Brain pericyte (primary cell): ENCODE measurements at regions not wholly inside any gene's neighbourhood (a gene's known extent, or its start where the extent isn't known, plus 50 kb on each side); places are given as distances from the start of the nearest gene placed in this dataset.
"Not testable (repeated sequence)": the region's sequence is repeated elsewhere in the genome, so short reads cannot be mapped to it uniquely, and the experiment has no call there.

Experiments used
- DNase-seq: peaks from one replicate; pipeline ENCODE4 v3.0.0-alpha.2; 2012; ENCODE audit warnings: low read depth, low spot score

DNA sequence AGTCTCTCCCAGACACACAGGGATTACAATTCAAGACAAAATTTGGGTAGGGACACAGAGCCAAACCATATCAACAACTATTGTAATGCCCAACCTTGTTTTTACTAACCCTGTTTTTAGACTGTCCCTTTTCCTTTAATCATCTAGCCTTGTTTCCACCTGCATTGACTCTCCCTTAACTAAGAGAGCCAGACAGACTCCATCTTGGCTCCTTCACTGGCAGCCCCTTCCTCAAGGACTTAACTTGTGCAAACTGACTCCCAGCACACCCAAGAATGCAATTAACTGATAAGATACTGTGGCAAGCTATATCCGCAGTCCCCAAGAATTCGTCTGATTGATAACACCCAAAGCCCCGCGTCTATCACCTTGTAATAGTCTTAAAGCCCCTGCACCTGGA, 151.8 kb upstream of the DGKB start:
- DNase-seq, result not testable (repeated sequence)

DNA sequence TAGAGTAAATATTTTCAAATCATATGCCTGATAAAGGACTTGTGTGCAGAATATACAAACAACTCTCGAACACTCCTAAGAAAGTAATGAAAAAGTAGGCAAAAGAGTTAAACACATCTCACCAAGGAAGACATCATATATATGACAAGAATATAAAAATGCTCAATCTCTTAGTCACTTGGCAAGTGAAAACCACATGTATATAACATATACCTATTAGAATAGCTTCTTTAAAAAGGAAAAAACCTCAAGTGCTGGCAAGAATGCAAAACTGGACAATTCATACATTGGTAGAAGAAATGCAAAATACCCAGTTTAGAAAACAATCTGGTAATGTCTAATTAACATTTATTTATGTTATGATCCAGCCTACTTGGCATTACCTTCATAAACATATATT, 146.6 kb upstream of the DGKB start:
- DNase-seq, result no peak

DNA sequence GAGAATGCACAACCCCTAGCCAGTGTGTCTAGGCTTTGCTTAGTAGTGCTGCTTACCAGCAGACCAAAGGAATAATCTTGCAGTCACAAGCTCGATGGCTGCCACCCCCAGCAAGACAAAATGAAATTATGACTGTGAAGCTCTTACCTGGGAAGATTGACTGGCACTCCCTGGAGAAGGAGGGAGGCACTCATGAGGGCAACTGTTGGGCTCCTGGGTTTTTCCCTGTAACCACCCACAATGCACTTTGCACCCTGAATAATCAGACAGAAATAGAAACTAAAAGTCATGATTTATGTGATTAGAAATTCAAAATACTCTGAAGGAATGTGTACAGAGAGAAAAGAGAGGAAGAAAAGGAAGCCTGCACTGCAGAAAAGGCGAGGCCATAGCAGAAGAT, 144.3 kb upstream of the DGKB start:
- no peak for DNase-seq

DNA sequence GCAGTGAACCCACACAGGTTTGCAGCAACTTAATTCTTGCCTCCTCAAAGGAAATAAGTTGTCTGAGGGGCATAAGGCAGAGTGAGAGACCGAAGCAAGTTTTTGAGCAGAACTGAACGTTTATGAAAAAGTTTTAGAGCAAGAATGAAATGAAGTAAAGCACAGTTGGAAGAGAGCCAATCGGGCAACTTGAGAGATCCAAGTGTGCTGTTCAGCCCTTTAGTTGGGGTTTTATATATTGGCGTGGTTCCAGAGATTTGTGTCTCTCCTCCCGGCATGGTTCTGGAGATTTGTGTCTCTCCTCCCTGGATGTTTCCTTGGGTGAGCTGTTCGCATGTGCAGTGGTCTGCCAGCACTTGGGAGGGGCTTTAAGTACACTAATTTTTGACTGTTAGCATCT, 141.4 kb upstream of the DGKB start:
- DNase-seq, result no peak

DNA sequence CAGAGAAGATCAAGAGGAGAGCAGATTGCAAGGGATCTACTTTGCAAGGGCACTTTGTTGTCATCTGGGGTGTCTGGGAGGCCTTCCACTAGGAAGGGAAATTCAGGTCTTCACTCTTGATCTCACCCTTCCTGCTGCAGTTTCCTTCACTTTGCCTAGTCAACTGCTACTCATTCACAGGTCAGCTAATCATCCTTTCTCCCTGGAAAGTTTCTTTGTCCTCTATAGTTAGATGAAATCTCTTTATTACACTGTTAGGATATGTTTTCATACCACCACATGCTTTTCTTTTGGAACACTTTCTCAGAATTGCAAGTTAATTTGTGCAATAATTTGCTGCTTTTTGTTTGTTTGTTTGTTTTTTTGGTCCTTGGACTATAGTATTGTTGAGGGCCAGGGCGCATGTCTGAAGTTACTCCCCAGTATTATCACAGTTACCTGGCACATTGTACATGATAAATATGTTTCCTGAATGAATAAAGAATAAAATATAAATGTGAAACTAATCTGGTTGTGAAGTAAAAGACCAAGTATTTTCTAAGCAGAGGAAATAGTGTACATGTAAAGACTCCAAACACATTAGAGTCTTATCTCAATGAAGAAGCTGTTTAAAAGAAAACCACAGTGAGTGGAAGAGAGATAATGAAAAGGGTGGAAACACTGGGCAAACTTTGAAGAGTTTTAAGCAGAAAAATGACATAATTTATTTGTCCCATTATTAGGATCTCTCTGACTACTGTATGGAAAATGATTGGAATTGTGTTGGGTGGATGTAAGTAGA, 139.9 kb upstream of the DGKB start:
- DNase-seq, result no peak

DNA sequence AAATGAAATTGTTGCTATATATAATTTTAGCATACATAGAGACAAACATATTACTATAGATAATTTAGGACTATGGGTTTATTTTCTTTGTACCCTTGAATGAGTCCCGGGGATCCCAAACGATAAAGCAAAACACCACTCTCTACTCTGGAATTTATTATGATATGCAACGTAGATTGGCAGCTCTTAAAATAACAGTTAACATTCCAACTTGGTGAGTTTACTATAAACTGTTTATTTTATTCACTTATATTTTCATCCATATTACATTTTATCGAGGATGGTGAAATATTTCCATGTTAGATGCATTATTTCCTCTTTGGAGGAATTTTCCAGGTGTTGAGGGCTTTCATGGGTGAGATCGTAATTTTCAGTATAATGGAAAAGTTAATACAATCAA, 138.7 kb upstream of the DGKB start:
- no peak for DNase-seq

DNA sequence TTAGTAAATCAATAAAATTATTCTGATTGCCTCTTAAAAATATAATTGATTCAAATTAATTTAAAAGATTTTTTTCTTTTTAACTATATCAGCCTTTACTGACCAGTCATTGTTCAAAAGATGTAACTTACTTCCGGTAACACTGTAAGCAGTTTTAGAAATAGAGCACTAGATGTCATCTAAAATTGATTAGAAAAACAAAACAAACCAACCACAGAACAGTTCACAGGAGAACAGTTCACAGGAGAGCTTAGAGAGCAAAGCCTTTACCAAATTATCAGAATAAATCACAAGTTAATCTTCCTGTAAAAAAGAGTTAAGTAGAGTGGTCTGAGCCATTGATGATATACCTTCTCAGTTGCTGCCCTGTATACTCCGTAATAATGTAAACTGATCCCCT, 133.3 kb upstream of the DGKB start:
- no peak for DNase-seq

DNA sequence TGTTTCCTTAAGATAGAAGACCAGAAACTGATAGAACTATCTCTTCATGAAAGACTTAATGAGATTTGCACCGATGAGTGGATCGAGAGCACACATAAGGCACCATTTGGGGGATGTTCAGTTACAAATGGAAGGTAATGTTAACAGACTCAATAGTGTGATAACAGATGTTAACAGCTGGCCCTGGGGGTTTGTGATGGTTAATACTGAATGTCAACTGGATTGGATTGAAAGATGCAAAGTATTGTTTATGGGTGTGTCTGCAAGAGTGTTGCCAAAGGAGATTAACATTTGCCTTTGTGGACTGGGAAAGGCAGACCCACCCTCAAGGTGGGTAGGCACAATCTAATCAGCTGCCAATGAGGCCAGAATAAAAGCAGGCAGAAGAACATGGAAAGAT, 130.5 kb upstream of the DGKB start:
- DNase-seq, result no peak

DNA sequence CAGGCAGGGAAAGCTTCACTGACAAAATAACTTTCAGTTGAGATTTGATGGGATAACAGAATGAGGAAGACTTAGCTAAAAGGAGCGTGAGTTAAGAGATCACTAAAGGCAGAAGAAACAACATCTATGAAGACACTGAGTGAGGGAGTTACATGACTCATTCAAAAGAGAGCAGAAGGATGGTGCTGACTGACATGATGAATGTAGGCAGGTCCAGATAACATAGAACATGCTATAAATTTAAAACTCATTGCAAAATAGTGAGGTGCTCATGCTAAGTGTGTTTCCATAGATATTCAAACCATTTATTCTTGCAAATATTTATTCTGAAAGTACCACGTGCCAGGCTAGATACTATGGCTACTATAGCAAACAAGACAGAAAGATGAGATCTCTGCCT, 116.4 kb upstream of the DGKB start:
- no peak for DNase-seq

DNA sequence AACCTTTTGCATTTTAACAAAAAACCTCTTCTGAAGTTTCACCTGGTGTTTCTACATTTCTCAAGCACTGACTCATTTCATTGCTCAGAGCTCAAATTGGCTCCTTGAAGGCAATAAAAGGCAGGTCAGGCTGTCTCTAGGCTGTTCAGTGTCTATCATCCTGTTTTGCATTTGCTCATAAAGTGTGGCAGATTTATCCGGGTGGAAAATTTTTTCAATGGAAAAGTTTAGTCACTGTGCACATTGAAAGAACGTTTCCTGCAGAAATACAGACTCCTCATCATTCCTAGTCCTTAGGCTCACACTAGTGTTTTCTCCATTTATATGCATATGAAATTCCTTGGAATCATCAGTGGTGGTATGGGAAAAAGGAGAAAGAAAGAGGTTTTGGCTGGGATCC, 114.2 kb upstream of the DGKB start:
- DNase-seq, result no peak

DNA sequence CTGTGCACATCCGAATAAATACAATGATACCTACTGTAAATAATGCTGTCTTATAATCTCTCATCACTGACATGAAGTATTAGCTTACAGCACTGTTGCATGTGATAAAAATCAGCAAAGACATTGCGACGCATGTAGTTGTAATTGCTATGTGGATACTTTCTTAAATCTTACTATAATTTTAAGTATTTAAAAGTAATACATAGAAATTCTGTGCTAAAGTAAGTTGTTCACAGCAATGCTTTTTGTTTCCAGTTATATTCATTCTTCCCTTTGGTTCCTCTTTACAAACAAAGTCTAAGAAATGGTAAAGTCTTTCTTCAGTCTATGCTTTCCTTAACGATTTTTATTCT, 113.7 kb upstream of the DGKB start:
- no peak for DNase-seq

DNA sequence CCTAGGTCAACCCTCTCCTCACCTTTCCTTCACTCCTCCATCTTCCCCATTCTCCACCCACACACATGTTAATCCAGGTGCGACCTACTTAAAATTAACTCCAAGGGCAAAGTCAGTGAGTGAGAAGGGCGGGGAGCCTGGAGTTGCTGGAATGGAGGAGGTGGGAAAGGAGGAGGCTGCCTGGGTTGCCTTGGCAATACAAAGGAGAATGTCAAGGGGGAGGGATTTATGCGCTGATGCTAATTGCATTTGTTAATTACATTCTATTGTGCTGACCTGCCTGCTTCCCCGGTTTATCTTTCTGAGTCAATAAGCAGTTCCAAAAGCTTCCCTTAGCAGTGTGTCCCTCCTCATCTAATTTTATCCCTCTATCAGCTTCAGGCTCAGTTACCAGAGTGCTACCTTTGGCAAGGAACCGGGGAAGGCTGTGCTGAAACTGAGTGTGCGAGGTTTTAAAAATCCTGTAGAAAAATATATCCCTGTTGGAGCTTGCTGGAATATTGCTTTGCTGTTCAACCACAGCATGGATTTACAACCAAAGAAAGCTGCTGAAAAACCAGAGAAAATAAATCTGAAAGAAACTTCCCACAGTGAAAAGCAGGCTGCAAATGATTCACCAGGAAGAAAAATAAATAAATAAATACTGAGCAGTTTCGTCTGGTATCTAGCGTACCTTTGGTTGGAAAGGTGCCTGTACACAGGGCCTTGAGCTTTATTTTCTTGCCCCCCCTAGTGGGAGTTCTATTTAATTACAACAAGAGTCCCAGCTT, 113.2 kb upstream of the DGKB start:
- peak; percentile 17 for DNase-seq

DNA sequence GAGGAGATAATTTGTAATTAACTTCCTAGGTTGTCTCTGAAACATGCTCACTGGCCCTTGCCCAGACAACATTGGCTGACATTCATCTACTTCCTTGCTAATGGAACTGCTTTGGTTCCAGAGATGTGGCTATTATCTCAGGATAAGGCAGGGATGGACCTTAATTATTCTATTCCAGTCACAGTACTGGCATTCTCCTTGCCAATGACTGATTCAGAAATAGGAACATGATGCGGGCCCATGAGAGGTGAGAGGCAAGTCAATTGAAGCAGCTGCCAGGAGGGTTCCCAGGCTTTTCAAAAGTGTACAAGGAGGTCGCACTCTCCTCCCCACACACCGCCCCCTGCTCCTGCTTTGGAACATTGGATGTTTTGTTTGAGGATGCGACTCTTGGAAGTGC, 109.6 kb upstream of the DGKB start:
- DNase-seq, result no peak

DNA sequence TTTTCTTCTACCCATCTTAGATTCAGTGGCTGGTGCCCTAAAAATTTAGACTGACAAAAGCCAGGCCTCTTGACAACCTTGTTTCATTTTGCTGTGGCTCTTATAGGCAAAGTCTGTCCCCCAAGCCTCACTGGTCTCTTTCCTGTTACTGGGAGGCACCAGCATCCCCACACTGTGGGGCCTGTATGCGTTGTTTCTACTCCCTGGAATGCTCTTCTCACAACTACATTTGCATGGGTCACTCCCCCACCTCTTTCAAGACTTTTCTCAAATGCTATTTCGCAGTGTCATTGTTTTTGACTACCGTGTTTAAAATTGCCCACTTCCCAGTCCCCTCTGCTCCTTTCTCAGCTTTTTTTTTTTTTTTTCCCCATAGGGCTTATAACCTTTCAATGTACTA, 108.7 kb upstream of the DGKB start:
- DNase-seq, result no peak

DNA sequence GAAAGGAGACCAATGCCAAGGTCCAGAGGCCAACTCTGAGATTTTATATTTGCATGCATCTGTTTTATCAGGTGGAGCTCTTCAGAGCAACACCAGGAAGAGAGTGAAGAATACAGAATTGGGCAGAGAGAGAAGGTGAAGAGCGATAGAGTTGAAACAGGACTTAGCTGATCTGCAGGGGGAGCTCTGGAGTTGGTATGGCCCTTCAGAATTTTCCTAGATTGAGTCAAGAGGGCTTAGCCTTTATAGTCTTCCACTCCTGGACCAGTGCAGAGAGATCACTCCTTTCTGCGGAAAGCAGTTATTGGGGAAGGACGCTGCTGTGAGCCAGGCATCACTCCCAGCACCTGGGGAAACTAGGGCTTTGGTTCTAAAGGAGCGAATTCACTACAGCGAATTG, 105.0 kb upstream of the DGKB start:
- DNase-seq, result no peak

DNA sequence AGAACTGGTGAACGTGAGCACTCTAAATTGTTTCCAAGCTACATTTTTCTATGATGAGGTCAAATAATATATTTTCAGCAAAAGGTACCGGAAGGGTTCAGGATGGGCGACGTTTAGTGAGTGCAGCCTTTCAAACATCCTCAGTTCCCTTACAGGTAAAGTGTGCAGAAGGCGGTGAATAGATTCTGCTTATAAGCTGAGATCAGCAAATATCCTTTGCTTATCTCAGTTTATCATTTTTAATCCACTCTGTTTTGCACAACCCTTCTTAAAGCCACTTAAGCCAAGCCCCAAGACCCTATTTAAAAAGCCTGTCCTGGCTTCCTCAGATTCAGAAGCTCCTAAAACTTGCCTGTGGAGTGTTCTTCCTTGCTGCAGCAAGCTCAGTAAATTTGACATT, 103.1 kb upstream of the DGKB start:
- DNase-seq, result no peak

DNA sequence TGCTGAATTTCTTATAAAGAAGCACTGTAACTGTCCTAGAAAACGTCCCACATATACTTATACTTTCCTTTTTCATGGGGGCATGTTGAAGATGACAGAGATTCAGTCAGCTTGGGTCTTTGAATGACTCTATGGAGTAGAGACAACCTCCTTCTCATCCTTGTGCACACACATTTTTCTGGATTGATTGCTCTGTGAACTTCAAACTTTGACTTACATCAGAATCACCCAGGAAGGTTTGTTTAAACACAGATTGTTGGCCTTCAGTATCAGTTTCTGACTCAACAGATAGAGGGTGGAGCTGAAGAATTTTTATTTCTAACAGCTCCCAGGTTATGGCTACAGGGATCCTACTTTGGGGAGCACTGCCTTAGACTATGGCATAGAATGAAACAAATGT, 97.6 kb upstream of the DGKB start:
- no peak for DNase-seq

DNA sequence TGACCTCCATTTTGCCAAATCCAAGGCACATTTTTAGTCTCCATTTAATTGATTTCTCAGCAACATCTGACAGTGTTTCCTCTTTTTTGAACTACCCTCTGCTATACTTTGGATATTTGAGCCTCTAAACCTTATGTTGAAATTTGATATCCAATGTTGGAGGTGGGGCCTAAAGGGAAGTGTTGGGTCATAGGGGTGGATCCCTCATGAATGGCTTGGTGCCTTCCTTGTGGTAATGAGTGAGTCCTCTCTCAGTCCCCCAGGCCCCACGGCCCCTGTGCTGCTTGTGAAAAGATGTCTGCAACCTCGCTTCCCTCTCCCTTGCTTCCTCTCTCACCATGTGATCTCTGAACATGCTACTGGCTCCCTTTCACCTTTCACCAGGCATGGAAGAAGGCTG, 96.8 kb upstream of the DGKB start:
- DNase-seq, result no peak

DNA sequence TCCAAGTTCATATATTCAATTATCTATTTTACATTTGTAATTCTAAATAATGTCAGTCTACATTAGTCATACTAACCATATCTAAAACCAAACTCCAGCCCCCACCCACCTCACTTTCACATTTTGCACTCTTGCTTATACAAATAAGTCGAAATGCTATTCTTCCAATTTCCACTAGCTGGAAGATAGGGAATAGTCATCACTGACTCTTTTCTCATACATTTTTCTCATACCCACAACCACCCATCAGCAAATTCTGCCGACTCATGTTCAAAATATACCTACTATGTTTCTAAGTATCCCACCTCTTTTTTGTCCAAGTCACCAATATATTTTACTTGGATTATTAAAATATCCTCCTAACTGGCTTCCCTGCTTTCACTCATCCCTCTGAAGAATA, 93.2 kb upstream of the DGKB start:
- no peak for DNase-seq

DNA sequence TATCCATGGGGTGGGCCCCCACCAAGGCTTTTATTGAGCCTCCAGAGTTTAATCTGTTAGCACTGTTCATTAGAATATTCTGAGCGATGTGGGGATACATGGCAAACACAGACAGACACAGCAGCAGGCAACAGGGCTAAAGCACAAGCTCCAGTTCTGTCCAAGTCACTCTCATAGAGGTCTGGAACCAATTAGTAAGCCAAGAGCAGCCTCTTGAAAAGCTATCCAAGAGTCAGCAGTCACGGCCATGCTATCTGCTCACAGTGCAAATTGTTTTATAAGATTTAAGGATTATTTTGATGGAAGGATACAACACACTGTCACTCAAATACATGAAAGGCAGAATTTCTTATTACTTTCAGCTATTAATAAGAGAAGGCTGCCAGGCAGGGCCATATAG, 86.4 kb upstream of the DGKB start:
- DNase-seq, result no peak

DNA sequence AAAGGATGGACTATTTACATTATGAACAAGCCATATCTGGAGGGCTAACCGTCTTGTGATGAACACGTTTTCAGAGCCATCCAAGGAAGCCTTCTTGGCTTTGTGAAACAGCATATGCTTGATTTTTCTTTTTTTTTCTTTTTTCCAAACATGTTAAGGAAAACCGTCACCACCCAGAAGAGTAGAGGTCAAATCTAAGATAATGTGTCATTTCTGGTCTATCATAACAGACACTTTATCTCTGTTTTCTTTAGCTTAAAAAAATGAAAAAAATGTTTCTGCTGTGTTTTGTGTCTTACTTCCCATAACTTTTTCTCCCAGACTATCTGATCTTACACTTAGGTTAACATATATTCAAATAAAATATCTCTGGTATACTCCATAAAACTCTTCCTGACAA, 76.1 kb upstream of the DGKB start:
- DNase-seq, result no peak

DNA sequence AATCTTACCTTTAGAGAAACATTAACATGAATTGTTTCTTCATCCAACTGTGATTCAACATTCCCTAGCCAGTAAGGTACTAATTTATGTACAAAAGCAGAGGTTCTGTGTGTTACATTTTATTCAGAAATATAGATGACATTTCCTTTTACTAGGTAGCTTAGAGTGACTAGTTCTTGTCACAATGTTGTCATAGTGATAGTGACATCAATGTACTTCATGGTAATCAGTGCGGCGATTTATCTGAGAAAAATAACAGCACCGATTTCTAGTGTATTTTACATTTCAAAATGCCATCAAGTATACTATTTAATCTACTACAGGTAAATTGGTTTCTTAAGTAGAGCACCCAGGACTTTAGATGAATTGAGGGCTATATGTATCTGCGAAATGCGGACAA, 72.1 kb upstream of the DGKB start:
- no peak for DNase-seq

DNA sequence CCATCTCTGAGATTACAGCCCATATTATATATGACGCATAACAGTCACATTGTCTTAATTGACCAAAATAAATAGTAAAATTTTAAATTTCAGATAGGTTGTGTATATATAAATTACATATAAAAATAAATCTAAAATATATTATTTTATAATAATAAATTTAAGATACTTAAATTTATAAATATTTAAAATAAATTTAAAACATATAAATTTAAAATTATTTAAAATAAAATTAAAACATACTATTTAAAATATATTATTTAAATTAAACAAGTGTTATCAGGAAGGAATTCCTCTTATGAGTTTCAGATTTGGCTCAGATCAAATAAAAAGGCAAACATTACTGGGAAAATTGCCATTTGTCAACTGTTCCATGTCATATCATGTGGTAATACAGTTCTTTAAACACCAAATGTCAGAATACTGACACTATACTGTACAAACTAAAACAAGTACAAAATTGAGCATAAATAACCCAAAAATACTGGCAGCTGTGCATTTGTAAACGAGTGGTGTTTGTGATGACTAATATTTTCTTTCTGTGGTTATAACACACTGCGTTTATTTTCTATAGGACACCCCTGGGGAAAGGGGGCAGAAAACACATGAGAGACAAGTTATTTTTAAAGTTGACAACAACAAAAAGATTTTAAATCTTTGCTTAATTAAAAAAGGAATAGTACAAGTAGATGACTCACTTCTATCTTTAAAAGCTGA, 71.3 kb upstream of the DGKB start:
- peak; percentile 39 for DNase-seq
